ENCODE measurements at regions not wholly inside any gene's neighbourhood (a gene's known extent, or its start where the extent isn't known, plus 50 kb on each side); places are given as distances from the start of the nearest gene placed in this dataset.

GRCh38 chr12:87660291-87660690 is 368.9 kb downstream of the C12orf50 start:
- H3K36me3 ChIP-seq (ENCODE audit: insufficient read depth), result no peaks in the 10 kb centered on the region
- H2AFZ ChIP-seq (ENCODE audit: low read depth), result no peak overlapping the region
- no peaks in the 10 kb centered on the region for H3K27me3 ChIP-seq (ENCODE audit: insufficient read depth, low read depth)
- H3K4me1 ChIP-seq (ENCODE audit: low read depth, poor library complexity, severe bottlenecking), result peaks cover 11% of the 10 kb centered on the region
- H3K27ac ChIP-seq, result no peak overlapping the region
- TF ChIP-seq CTCF (conservative IDR thresholded peaks at IDR 0.05; ENCODE audit: low read depth, low read length), result no peak
- no peak overlapping the region for H3K9ac ChIP-seq
- no peak overlapping the region for H3K4me3 ChIP-seq (IDR thresholded peaks at IDR 0.05; ENCODE audit: insufficient read depth, low read depth, low read length)
- no peaks in the 10 kb centered on the region for H4K20me1 ChIP-seq (ENCODE audit: insufficient read depth)
- H3K79me2 ChIP-seq (ENCODE audit: insufficient read depth, low read depth), result no peaks in the 10 kb centered on the region
- H3K4me2 ChIP-seq, result no peak overlapping the region

- H2AFZ ChIP-seq (ENCODE audit: low read depth), result no peak overlapping the region
- H3K27ac ChIP-seq, result no peak overlapping the region
- H4K20me1 ChIP-seq (ENCODE audit: insufficient read depth), result no peaks in the 10 kb centered on the region
- no peaks in the 10 kb centered on the region for H3K4me1 ChIP-seq (ENCODE audit: low read depth, poor library complexity, severe bottlenecking)
- no peak overlapping the region for H3K4me3 ChIP-seq (IDR thresholded peaks at IDR 0.05; ENCODE audit: insufficient read depth, low read depth, low read length)
- H3K36me3 ChIP-seq (ENCODE audit: insufficient read depth), result no peaks in the 10 kb centered on the region
- no peak overlapping the region for H3K4me2 ChIP-seq
- no peaks in the 10 kb centered on the region for H3K79me2 ChIP-seq (ENCODE audit: insufficient read depth, low read depth)
- no peak for TF ChIP-seq CTCF (conservative IDR thresholded peaks at IDR 0.05; ENCODE audit: low read depth, low read length)
- no peaks in the 10 kb centered on the region for H3K27me3 ChIP-seq (ENCODE audit: insufficient read depth, low read depth)
- no peak overlapping the region for H3K9ac ChIP-seq
Measured at GRCh38 chr12:87656311-87656710, 372.9 kb downstream of the C12orf50 start.

GRCh38 chr12:87651670-87652425 is 377.4 kb downstream of the C12orf50 start:
- Histone ChIP-seq H3K27me3 (ENCODE audit: insufficient read depth, low read depth) (no peaks in the 10 kb centered on the region), H3K4me3 (IDR thresholded peaks at IDR 0.05; ENCODE audit: insufficient read depth, low read depth, low read length) (no peak overlapping the region), H3K79me2 (ENCODE audit: insufficient read depth, low read depth) (no peaks in the 10 kb centered on the region)

GRCh38 chr12:87642245-87642644 is 387.0 kb downstream of the C12orf50 start:
- Histone ChIP-seq H3K36me3 (ENCODE audit: insufficient read depth) (no peaks in the 10 kb centered on the region), H3K4me3 (IDR thresholded peaks at IDR 0.05; ENCODE audit: insufficient read depth, low read depth, low read length) (no peak overlapping the region), H4K20me1 (ENCODE audit: insufficient read depth) (no peaks in the 10 kb centered on the region), H3K4me2 (no peak overlapping the region), H3K27me3 (ENCODE audit: insufficient read depth, low read depth) (no peaks in the 10 kb centered on the region), H3K9ac (no peak overlapping the region), H3K79me2 (ENCODE audit: insufficient read depth, low read depth) (no peaks in the 10 kb centered on the region), H2AFZ (ENCODE audit: low read depth) (no peak overlapping the region), H3K4me1 (ENCODE audit: low read depth, poor library complexity, severe bottlenecking) (no peaks in the 10 kb centered on the region), H3K27ac (no peak overlapping the region)
- no peak for TF ChIP-seq CTCF (conservative IDR thresholded peaks at IDR 0.05; ENCODE audit: low read depth, low read length)

More at GRCh38 chr12:87651670-87652425, 377.4 kb downstream of the C12orf50 start:
- no peak overlapping the region for H3K4me2 ChIP-seq
- no peak overlapping the region for H2AFZ ChIP-seq (ENCODE audit: low read depth)
- no peak overlapping the region for H3K9ac ChIP-seq
- no peaks in the 10 kb centered on the region for H3K4me1 ChIP-seq (ENCODE audit: low read depth, poor library complexity, severe bottlenecking)
- no peak for TF ChIP-seq CTCF (conservative IDR thresholded peaks at IDR 0.05; ENCODE audit: low read depth, low read length)
- no peaks in the 10 kb centered on the region for H3K36me3 ChIP-seq (ENCODE audit: insufficient read depth)
- no peaks in the 10 kb centered on the region for H4K20me1 ChIP-seq (ENCODE audit: insufficient read depth)
- H3K27ac ChIP-seq, result no peak overlapping the region

Data from KMS-11 (cell line).